GM23338 (cell line): ENCODE measurements at regions not wholly inside any gene's neighbourhood (a gene's known extent, or its start where the extent isn't known, plus 50 kb on each side); places are given as distances from the start of the nearest gene placed in this dataset.

Experiments
- ATAC-seq: fragments of 200-7000 bp; cut with Tn5 transposase; 3 replicates; pipeline ENCODE4 v1.9.1; 2020
- DNase-seq: peaks from one replicate; pipeline ENCODE4 v3.0.0-alpha.2; 2015; ENCODE audit warnings: low spot score
- H2AFZ ChIP-seq: fragments of 200-600 bp; sonication (generic); 2 replicates; pipeline ENCODE4 v1.8.0; 2016; ENCODE audit warnings: antibody characterized with exemption, mild to moderate bottlenecking, moderate library complexity
- H3F3A ChIP-seq: fragments of 200-600 bp; sonication (generic); replicated peaks from 2 replicates; pipeline ENCODE4 v1.8.0; 2017; ENCODE audit warnings: antibody characterized with exemption, mixed run types, low read depth
- H3K27ac ChIP-seq: fragments of 200-600 bp; sonication (generic); 2 replicates; pipeline ENCODE4 v1.6.1; 2016; ENCODE audit warnings: low read depth
- H3K27me3 ChIP-seq: fragments of 200-600 bp; sonication (generic); 2 replicates; pipeline ENCODE4 v1.8.0; 2016; ENCODE audit warnings: mild to moderate bottlenecking, mixed run types, moderate library complexity; ENCODE audit not compliant: insufficient read depth
- H3K36me3 ChIP-seq: fragments of 200-600 bp; sonication (generic); 2 replicates; pipeline ENCODE4 v1.8.0; 2016; ENCODE audit warnings: mild to moderate bottlenecking; ENCODE audit not compliant: insufficient read depth
- H3K4me1 ChIP-seq: fragments of 200-600 bp; sonication (generic); 2 replicates; pipeline ENCODE4 v1.8.0; 2016; ENCODE audit warnings: mild to moderate bottlenecking, moderate library complexity; ENCODE audit not compliant: insufficient read depth
- H3K4me2 ChIP-seq: fragments of 200-600 bp; sonication (generic); 2 replicates; pipeline ENCODE4 v1.7.1; 2017; ENCODE audit warnings: mixed run types
- H3K4me3 ChIP-seq: fragments of 200-600 bp; sonication (generic); 2 replicates; pipeline ENCODE4 v1.6.1; 2016; ENCODE audit warnings: mixed run types
- H3K79me2 ChIP-seq: fragments of 200-600 bp; sonication (generic); replicated peaks from 2 replicates; pipeline ENCODE4 v1.8.0; 2017; ENCODE audit warnings: mild to moderate bottlenecking; ENCODE audit not compliant: insufficient read depth
- H3K9me2 ChIP-seq: fragments of 200-600 bp; sonication (generic); 2 replicates; pipeline ENCODE4 v1.8.0; 2017; ENCODE audit not compliant: insufficient read depth
- H4K20me1 ChIP-seq: fragments of 200-600 bp; sonication (generic); replicated peaks from 2 replicates; pipeline ENCODE4 v1.8.0; 2017; ENCODE audit warnings: mild to moderate bottlenecking; ENCODE audit not compliant: insufficient read depth
- H3K27ac Mint-ChIP-seq: 2 replicates; pipeline ENCODE4 v1.8.0; 2020; ENCODE audit warnings: inconsistent platforms, mild to moderate bottlenecking, moderate library complexity, mixed read lengths
- H3K27me3 Mint-ChIP-seq: 3 replicates; pipeline ENCODE4 v1.8.0; 2022; ENCODE audit warnings: low read depth, mild to moderate bottlenecking, moderate library complexity, mixed read lengths, inconsistent platforms; ENCODE audit not compliant: insufficient read depth, poor library complexity
- H3K36me3 Mint-ChIP-seq: 3 replicates; pipeline ENCODE4 v1.8.0; 2021; ENCODE audit warnings: low read depth, mild to moderate bottlenecking, inconsistent platforms, moderate library complexity, mixed read lengths
- H3K4me1 Mint-ChIP-seq: 3 replicates; pipeline ENCODE4 v1.8.0; 2020; ENCODE audit warnings: mild to moderate bottlenecking, inconsistent platforms, mixed read lengths
- H3K4me3 Mint-ChIP-seq: 3 replicates; pipeline ENCODE4 v1.8.0; 2021; ENCODE audit warnings: moderate library complexity, mild to moderate bottlenecking, inconsistent platforms, mixed read lengths
- H3K9me3 Mint-ChIP-seq: 3 replicates; pipeline ENCODE4 v1.8.0; 2020; ENCODE audit warnings: moderate library complexity, mild to moderate bottlenecking, inconsistent platforms, mixed read lengths
- CREB1 ChIP-seq: fragments of 250-450 bp; sonication (Bioruptor Pico); IDR thresholded peaks from 2 replicates; pipeline ENCODE4 v1.5.0; 2020; ENCODE audit warnings: low read depth, mild to moderate bottlenecking, moderate library complexity
- EZH2 ChIP-seq: fragments of 200-600 bp; sonication (generic); IDR thresholded peaks from one replicate; pipeline ENCODE4 v1.8.0; 2017; ENCODE audit warnings: antibody characterized with exemption, mild to moderate bottlenecking, low read depth; ENCODE audit not compliant: unreplicated experiment
- EZH2phosphoT487 ChIP-seq: fragments of 200-600 bp; sonication (generic); IDR thresholded peaks from one replicate; pipeline ENCODE4 v1.8.1; 2018; ENCODE audit warnings: antibody characterized with exemption; ENCODE audit not compliant: unreplicated experiment
- JUNB ChIP-seq: IDR thresholded peaks from one replicate; pipeline ENCODE4 v1.6.1; 2016; ENCODE audit warnings: antibody characterized with exemption; ENCODE audit not compliant: unreplicated experiment
- NANOG ChIP-seq: IDR thresholded peaks from 2 replicates; pipeline ENCODE4 v1.6.1; 2016; ENCODE audit warnings: antibody characterized with exemption, borderline replicate concordance
- POLR2AphosphoS5 ChIP-seq: IDR thresholded peaks from 2 replicates; pipeline ENCODE4 v1.6.1; 2016; ENCODE audit warnings: antibody characterized with exemption, low read depth
- REST ChIP-seq: IDR thresholded peaks from one replicate; pipeline ENCODE4 v1.6.1; 2018; ENCODE audit warnings: antibody characterized with exemption; ENCODE audit not compliant: unreplicated experiment
- STAT1 ChIP-seq: IDR thresholded peaks from one replicate; pipeline ENCODE4 v1.6.1; 2016; ENCODE audit warnings: antibody characterized with exemption; ENCODE audit not compliant: unreplicated experiment
- ZNF114 ChIP-seq: fragments of 250-450 bp; sonication (Bioruptor Pico); IDR thresholded peaks from 2 replicates; pipeline ENCODE4 v1.5.0; 2020; ENCODE audit warnings: mild to moderate bottlenecking, moderate library complexity
- ZNF331 ChIP-seq: fragments of 250-450 bp; sonication (Bioruptor Pico); IDR thresholded peaks from 2 replicates; pipeline ENCODE4 v1.5.0; 2020; ENCODE audit warnings: low read depth, mild to moderate bottlenecking, moderate library complexity
- TF ChIP-seq, protein P1 (sequence below), 2 experiments: fragments of 200-600 bp in 1 of 2; sonication (generic) in 1 of 2; conservative IDR thresholded peaks; 2 replicates each; pipeline versions ENCODE4 v1.5.1 to v1.6.1; 2016 to 2017; ENCODE audit warnings: antibody characterized with exemption in 2 of 2, low read depth in 2 of 2, mild to moderate bottlenecking in 2 of 2, moderate library complexity in 1 of 2
- TF ChIP-seq, protein P2 (sequence below): IDR thresholded peaks from 2 replicates; pipeline ENCODE4 v1.6.1; 2016; ENCODE audit warnings: antibody characterized with exemption
- TF ChIP-seq, protein P3 (sequence below): fragments of 250-450 bp; sonication (Bioruptor Pico); IDR thresholded peaks from 2 replicates; pipeline ENCODE4 v1.5.0; 2020; ENCODE audit warnings: mild to moderate bottlenecking, moderate library complexity

DNA sequence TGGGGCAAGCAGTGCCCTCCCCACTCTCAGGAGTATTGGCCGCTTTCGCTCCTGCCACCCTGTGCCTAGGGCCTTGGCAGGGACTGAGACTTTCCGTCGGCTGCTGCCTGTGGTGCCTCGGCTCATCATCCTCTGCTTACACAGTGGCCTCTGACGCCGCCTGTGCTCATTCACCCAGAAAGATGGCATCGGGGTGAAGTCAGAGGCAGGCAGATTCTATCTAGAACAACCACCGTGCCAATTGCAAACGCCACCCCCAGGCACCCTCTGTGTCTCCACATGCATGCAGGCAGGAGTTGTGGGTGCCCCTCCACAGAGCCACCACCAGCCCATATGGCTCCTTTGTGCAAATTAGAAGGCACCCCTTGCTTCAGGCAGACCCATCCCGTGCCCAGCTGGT lies 154.2 kb upstream of the GSE1 start:
- peaks cover 41% of the 10 kb centered on the region for H3K4me1 ChIP-seq
- Mint-ChIP-seq H3K27ac (no peak overlapping the region), H3K9me3 (no peaks in the 10 kb centered on the region), H3K4me3 (no peak overlapping the region), H3K36me3 (no peaks in the 10 kb centered on the region), H3K4me1 (peaks cover 46% of the 10 kb centered on the region), H3K27me3 (peaks cover 53% of the 10 kb centered on the region)
- H4K20me1 ChIP-seq, result peaks cover 9% of the 10 kb centered on the region; the same call in 1 of the 2 replicates
- no peaks in the 10 kb centered on the region for H3K36me3 ChIP-seq
- peaks cover 6% of the 10 kb centered on the region; the same call in 1 of the 2 replicates for H3F3A ChIP-seq
- no peaks in the 10 kb centered on the region for H3K79me2 ChIP-seq
- no peak overlapping the region for H3K4me3 ChIP-seq
- H3K27ac ChIP-seq, result no peak overlapping the region
- DNase-seq (no peak), ATAC-seq (no peak)
- no peaks in the 10 kb centered on the region for H3K9me2 ChIP-seq
- no peak overlapping the region for H3K4me2 ChIP-seq
- H3K27me3 ChIP-seq, result peaks cover 35% of the 10 kb centered on the region
- TF ChIP-seq POLR2AphosphoS5 (no peak), REST (no peak), CREB1 (CRISPR knock-in tag) (no peak), JUNB (no peak), EZH2phosphoT487 (no peak), EZH2 (no peak), ZNF331 (no peak), ZNF114 (no peak), NANOG (no peak), STAT1 (no peak)
- TF ChIP-seq, protein P1, sequence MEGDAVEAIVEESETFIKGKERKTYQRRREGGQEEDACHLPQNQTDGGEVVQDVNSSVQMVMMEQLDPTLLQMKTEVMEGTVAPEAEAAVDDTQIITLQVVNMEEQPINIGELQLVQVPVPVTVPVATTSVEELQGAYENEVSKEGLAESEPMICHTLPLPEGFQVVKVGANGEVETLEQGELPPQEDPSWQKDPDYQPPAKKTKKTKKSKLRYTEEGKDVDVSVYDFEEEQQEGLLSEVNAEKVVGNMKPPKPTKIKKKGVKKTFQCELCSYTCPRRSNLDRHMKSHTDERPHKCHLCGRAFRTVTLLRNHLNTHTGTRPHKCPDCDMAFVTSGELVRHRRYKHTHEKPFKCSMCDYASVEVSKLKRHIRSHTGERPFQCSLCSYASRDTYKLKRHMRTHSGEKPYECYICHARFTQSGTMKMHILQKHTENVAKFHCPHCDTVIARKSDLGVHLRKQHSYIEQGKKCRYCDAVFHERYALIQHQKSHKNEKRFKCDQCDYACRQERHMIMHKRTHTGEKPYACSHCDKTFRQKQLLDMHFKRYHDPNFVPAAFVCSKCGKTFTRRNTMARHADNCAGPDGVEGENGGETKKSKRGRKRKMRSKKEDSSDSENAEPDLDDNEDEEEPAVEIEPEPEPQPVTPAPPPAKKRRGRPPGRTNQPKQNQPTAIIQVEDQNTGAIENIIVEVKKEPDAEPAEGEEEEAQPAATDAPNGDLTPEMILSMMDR (conservative IDR thresholded peaks at IDR 0.05; ENCODE audit: low read depth in 2 of 2), result no peak
- TF ChIP-seq, protein P2, sequence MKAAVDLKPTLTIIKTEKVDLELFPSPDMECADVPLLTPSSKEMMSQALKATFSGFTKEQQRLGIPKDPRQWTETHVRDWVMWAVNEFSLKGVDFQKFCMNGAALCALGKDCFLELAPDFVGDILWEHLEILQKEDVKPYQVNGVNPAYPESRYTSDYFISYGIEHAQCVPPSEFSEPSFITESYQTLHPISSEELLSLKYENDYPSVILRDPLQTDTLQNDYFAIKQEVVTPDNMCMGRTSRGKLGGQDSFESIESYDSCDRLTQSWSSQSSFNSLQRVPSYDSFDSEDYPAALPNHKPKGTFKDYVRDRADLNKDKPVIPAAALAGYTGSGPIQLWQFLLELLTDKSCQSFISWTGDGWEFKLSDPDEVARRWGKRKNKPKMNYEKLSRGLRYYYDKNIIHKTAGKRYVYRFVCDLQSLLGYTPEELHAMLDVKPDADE, result no peak
- TF ChIP-seq, protein P3, sequence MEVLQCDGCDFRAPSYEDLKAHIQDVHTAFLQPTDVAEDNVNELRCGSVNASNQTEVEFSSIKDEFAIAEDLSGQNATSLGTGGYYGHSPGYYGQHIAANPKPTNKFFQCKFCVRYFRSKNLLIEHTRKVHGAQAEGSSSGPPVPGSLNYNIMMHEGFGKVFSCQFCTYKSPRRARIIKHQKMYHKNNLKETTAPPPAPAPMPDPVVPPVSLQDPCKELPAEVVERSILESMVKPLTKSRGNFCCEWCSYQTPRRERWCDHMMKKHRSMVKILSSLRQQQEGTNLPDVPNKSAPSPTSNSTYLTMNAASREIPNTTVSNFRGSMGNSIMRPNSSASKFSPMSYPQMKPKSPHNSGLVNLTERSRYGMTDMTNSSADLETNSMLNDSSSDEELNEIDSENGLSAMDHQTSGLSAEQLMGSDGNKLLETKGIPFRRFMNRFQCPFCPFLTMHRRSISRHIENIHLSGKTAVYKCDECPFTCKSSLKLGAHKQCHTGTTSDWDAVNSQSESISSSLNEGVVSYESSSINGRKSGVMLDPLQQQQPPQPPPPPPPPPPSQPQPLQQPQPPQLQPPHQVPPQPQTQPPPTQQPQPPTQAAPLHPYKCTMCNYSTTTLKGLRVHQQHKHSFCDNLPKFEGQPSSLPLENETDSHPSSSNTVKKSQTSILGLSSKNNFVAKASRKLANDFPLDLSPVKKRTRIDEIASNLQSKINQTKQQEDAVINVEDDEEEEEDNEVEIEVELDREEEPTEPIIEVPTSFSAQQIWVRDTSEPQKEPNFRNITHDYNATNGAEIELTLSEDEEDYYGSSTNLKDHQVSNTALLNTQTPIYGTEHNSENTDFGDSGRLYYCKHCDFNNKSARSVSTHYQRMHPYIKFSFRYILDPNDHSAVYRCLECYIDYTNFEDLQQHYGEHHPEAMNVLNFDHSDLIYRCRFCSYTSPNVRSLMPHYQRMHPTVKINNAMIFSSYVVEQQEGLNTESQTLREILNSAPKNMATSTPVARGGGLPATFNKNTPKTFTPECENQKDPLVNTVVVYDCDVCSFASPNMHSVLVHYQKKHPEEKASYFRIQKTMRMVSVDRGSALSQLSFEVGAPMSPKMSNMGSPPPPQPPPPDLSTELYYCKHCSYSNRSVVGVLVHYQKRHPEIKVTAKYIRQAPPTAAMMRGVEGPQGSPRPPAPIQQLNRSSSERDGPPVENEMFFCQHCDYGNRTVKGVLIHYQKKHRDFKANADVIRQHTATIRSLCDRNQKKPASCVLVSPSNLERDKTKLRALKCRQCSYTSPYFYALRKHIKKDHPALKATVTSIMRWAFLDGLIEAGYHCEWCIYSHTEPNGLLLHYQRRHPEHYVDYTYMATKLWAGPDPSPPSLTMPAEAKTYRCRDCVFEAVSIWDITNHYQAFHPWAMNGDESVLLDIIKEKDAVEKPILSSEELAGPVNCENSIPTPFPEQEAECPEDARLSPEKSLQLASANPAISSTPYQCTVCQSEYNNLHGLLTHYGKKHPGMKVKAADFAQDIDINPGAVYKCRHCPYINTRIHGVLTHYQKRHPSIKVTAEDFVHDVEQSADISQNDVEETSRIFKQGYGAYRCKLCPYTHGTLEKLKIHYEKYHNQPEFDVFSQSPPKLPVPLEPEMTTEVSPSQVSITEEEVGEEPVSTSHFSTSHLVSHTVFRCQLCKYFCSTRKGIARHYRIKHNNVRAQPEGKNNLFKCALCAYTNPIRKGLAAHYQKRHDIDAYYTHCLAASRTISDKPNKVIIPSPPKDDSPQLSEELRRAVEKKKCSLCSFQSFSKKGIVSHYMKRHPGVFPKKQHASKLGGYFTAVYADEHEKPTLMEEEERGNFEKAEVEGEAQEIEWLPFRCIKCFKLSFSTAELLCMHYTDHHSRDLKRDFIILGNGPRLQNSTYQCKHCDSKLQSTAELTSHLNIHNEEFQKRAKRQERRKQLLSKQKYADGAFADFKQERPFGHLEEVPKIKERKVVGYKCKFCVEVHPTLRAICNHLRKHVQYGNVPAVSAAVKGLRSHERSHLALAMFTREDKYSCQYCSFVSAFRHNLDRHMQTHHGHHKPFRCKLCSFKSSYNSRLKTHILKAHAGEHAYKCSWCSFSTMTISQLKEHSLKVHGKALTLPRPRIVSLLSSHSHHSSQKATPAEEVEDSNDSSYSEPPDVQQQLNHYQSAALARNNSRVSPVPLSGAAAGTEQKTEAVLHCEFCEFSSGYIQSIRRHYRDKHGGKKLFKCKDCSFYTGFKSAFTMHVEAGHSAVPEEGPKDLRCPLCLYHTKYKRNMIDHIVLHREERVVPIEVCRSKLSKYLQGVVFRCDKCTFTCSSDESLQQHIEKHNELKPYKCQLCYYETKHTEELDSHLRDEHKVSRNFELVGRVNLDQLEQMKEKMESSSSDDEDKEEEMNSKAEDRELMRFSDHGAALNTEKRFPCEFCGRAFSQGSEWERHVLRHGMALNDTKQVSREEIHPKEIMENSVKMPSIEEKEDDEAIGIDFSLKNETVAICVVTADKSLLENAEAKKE (CRISPR knock-in tag), result no peak
- H2AFZ ChIP-seq, result no peak overlapping the region
